NCI-H2196 treated with DMSO at 0.1 percent for 48 hours (cell line): ENCODE measurements at regions not wholly inside any gene's neighbourhood (a gene's known extent, or its start where the extent isn't known, plus 50 kb on each side); places are given as distances from the start of the nearest gene placed in this dataset.

Experiments used
- DNase-seq: peaks from one replicate; lab custom pipeline; 2025; ENCODE audit not compliant: unreplicated experiment; lab: John Stamatoyannopoulos, UW

DNA sequence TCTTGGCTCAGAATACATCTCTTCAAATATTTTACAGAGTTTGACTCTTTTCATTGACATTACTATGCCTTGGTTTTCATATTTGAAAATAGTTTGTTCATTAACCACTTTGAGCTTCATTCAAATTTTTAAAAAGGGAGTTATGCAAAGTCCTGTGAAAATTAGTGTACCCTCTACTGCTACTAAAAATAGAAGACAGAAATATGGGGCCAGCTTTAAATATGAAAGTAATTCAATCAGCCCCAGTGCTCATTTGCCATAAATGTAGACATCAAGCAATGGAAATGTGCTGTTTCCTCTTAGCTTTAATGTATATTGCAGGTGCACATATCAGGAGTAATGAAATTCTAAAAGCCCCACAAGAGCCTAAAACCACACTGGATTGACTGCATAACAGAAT is 218.7 kb downstream of the SPATA18 start:
- no peak for DNase-seq

DNA sequence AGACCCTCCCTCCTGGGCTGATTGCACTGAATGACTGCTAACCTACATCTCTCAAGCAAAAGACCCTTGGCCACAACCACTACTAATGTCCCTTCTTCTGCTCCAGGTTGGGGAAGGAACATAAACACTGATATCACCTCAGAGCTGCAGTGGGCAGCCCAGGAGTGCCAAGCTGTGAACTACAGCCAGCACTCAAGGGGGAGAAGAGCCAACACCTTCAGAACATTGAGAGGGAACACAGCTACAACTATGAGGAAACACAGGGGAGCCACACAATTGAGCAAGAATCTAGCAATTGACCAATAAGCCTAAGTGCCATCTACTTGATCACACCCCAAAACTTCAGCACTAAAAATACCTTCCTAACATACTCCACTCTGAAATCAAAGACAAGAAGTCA is 222.8 kb downstream of the SPATA18 start:
- DNase-seq: no peak

DNA sequence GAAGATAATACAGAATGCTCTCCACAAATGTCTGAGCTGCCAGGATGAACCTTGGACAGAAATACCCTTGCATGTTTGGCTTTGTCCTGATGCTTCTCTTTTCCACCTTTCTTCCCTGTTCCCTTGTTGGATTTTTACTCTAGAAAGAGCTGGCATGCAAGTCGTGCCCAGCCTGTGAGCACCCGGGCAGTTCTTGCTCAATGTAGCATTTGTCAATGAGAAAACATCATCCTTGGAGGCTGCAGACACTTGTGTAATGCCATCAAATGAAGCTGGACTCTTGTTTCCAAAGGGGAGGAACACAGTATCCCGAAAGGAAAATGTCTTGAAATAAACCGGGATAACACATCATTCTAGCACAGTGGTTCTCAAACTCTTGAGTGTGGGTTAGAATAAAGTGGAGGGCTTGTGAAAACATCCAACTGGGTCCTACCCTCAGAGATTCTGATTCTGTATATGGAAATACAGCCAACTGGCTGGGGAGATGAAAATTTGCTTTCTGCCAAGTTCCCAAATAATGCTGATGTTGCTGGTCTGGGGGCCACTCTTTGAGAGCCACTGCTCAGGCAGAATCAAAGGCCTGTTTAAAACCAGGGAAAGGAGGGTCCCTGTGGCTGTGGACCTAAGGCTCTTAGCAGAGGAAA is 237.2 kb downstream of the SPATA18 start:
- DNase-seq: no peak

DNA sequence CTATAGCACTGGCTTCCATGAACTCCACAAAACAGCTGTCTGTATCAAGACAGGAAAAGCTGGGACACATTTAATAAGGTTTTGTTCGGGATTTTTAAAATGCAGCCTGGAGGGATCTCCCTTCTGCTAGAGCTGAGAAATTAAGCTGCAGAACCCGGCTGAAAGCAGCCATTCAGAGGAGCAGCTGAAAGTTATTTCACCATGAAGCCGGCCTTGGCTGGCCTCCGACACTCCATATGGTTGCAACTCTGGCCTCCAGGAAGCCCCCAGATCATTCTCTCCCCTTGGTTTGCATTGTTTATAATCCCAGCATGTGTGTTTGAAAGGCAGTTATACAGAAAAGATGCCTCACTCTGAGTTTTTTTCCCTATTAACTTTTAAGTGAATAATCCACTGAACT is 239.4 kb downstream of the SPATA18 start:
- DNase-seq: no peak

DNA sequence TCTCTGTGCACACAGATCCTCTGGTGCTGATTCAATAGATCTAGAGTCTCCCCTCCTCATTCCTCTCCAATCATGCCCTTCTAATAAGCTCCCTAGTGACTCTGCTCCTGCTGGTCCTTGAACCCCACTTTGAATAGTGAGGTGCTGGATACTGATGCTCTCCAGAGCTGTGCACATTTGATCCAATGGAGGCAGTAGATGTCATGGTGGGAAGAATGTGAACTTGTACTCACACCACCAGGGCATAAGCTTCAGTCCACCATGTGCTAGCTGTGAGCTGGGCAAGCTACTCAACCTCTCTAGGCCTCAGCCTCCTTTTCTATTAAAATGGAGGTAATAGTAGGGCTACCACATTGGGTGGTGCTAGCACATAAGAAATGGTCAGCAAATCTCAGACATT is 241.1 kb downstream of the SPATA18 start:
- DNase-seq: no peak

DNA sequence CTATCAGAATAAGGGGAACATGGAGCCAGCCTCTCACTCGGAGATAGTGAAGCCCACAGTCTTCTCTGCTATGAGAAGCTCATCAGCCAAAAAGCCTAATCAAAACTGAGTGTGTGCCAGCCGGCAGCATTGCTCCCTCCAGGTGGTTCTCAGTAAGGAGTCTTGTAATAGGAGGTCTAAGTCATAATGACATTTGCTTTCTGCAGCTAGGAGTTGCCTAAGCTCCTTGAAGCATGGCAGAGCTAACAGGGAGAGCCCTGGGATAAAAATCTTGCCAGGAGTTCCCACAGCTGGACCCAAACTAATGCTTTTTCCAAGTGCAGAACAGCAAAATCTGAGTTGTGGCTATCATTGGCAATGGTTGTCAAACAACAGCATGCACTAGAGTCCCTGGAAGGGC is 245.2 kb downstream of the SPATA18 start:
- no peak for DNase-seq

DNA sequence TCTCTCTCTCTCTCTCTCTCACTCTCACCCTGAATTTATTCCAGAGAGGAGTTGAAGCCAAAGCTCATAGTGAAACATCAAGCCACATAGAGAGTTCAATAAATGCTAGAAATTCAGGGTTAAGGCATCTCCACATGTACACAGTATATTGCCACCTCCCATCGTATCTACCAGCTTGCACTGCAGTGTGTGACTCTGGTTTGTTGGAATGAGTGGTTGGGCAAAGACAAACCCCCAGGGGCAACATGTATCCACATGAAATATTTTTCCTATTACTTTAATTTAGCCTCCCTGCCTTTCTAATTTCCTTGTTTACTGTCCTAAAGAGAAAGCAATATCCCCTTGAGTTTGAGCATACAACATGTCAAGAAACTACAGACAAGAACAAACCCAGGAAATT is 247.3 kb downstream of the SPATA18 start:
- DNase-seq: no peak

DNA sequence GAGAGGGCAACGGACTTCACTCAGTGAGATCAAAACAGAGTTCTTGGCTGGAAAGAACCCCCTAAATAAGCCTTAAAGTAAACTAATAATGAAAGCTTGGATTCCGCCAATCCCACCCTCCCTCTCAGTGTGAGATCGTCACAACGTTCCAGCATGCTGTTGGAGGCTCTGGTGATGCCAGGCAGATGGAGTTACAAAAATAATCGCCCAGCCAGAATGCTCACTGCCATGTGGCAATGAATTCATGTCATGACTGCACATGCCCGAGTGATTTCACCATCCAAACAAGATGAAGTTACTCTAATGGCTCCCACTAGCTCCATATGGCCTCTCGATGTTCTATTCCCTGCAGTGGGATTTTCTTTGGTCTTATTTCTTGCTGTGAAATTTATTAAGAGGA is 248.0 kb downstream of the SPATA18 start:
- no peak for DNase-seq

DNA sequence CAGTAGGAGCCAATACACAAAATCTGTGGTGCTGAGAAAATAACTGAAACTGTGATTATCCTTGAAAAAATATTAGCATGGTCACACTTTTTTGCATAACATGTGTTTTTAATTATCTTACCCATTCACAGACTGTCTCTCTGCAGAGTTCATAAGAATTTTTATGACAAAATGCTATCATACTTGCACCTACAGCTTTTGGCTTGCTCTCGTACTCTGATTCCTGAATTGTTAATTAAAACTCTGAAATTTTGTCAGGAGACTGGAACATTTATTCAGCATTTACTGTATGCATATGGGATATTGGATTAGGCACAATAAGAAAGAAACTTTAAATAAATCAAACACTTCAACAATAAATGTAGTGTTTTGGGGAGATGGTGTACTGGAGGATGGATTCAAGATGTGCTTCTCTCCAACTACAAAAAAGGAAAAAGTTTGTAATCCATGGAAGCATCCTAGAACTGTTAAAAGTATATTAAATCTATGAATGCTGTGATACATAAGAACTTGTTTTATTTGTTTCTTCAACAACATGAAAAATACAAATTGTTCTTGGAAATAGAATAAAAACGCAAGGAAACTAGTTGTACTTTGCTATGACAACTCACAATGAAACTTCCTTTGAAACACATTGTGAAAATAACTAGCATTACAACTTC is 260.5 kb downstream of the SPATA18 start:
- no peak for DNase-seq

DNA sequence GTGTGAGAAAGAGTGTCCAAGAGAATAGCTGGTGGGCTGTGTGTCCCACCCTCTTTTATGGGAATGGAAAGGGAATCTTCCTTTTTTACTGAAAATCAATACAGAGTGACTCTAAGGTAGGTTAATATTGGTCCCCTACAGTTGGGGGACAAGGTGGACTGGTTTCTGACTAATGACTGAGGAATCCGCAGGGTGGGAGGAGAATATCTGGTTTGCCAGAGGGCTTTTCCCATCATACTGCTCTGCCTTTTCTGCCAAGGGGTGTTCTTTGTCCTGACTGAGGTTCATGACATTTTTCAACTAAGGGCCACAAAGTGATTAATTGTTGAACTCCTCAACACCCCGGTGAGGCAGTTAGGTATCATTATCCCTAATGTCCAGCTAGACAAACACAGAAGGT is 261.6 kb downstream of the SPATA18 start:
- no peak for DNase-seq

DNA sequence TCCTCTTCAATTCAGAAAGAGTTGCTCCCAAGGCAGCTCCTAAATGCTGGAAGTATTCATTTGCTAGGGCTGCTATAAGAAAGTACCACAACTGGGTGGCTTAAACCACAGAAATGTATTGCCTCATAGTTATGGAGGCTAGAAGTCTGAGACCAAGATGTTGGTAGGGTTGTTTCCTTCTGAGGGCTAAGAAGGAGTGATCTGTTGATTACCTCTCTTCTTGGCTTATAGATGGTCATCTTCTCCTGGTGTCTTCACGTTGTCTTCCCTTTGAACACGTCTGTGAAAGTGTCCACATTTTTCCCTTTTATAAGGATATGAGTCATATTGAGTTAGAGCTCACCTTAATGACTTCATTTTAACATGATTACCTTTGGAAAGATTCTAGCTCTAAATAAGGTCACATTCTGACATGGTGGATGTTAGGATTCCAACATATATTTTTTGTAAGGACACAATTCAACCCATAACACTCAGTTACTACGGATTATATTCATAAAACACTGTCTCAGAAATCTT is 266.3 kb downstream of the SPATA18 start:
- no peak for DNase-seq

DNA sequence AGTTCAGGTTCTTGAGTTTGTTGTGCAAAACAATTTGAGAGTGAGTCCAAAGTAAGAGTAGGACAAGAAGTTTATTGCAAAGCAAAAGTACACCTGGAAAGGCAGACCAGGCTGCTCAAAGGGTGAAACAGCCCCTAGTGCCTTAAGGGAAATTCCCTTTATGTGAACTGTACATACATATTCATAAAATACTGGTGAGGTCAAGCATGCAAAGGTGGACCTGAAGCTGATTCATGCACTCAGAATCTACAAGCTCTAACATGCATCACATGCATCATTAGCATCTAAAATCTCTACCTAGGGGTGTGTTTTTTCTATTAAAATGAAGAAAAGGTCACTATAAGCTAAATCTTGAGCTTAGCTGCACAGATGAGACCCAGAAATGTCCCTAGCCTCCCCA is 266.9 kb downstream of the SPATA18 start:
- no peak for DNase-seq

DNA sequence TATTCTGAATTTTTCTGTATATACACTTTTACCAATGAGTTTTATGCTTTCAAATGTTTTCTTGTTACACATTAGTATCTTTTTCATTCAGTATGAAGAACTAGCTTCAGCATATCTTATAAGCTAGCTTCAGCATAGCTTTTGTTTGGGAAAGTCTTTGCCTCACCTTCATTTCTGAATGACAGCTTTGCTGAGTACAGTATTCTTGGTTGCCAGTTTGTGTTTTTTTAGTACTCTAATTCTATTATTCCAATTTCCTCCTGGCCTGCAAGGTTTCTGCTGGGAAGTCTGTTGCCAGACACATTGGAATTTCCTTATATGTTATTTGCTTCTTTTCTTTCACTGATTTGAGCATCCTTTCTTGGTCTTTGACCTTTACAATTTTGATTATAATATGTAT is 278.8 kb downstream of the SPATA18 start:
- no peak for DNase-seq

DNA sequence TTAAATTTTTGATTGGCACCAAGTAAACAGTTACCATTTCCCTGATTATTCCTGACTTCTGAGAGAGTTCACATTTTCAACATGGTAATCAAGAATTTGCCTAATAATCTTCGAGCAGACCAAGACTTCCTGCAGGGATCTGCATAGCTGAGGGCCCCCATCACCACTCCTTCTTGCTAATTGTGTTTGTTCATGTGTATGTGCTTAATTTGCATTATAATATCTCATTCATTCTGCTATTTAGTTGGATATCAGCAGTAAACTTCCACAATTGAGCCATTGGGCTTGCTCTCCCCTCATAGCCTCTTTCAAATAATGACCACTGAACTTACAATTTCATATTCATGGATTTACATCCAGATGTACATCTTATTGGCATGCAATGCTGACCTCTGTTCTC is 292.5 kb downstream of the SPATA18 start:
- DNase-seq: no peak

DNA sequence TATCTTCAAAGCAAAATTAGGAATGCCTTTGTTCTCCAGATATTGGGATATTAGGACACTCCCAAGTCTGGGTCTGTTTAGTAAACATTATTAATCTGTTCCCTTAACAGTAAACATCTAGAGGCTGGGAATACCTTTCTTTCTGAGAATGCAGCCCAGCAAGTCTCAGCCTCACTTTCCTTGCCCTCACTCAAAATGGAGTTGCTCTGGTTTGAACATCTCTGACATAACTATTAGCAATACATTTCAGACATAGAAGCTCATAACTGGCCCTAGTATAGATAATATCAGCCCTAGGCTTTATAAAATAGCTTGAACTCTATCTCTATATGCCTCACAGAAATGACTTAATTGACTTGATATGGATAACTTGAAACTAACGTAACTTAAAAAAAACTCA is 299.8 kb downstream of the SPATA18 start:
- no peak for DNase-seq

DNA sequence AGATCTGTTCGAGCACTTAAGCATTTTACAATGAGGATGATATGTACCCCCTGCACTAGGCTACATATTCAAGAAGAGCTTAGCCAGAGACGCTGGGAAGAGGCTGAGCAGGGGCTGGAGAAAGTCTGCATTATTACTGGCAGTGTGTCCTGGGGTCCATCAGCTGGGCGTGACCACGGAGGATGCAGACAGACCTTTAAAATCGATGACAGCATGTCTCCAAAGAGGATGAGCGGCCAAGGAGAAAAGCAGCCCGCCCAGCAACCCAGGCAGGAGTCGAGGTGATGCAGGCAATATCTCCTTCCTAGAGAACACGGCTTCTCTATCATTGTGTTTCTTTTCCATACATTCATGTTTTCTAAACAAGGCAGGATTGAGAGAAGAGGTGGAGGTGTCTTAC is 300.7 kb downstream of the USP46 start:
- no peak for DNase-seq

DNA sequence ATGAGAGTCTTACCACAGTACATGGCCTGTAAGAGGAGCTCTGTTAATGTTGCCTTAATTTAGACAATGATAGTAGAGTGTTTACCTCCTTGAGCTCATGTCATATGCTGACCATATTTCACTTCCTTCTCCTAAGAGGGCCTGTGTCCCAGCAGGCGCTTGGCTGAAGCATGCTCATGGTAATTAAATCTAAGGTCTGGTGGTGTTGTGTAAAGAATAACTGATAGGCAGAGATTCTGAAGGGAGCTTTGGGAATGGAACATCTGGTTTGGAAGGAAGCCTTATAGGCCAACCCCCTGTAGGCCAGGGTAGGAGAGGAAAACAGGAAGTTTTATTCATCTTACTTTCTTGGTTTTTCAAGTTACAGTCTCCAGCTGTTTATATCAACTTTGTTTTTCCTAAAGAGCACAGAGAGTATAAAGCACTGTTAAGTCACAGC is 300.2 kb downstream of the USP46 start:
- DNase-seq: no peak

DNA sequence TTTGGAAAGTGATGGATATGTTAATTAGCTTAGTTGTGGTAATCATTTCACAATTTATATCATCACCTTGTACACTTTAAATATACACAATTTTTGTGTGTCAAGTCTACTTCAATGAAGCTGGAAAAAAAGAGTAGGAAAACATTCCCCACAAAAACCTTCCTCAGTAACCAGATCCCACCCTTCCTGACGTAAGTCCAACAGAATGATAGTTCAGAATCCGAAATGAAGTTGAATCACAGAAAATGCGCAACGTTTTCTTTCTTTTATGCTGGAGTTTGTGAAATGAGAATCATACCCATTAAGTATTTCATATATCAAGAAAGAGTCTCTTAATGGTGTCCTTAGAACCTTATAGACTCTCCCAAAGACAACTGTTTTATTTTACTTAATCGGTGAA is 292.9 kb downstream of the USP46 start:
- no peak for DNase-seq

DNA sequence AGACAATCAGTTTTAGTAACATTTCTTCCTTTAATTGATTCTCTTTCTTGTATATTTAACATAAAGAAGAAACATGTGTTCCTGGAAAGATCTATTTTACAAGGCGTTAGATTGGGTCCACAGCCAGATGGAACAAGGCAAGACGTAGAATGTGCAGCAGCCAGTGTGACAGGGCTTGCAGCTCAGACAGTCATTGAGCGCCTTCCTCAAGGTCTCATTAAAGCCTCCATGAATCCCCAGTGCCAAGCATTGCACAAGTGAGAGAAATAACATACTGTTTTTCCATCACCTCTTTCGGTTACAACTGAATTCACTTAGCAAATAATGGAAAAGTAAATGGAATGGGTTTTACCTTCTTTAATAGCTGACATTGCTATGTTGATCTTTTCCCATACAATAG is 292.5 kb downstream of the USP46 start:
- no peak for DNase-seq

DNA sequence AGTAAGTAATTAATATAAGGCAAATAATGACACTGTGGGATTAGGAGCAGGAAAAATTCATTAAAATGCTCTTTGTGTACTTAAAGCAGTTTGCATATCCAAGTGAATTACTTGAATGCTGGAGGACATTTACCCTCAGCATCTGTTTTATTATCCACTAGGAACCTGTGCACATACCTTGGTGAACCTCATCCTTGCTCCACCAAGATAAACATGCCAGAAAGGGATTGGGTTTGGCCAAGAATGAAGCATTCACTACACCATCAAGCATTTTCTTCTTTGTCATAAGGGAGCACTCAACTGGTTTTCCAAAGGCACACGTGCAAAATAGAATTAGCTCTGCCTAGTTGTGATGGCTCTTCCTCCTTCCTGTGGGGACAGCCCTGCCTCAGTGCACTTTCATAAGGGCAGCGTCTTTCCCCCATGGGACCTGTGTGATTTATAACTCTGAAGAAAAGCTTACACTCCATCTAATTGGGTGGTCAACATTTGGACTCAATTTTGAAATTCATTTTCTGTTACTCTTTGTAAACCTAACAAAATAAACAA is 291.7 kb downstream of the USP46 start:
- DNase-seq: no peak

DNA sequence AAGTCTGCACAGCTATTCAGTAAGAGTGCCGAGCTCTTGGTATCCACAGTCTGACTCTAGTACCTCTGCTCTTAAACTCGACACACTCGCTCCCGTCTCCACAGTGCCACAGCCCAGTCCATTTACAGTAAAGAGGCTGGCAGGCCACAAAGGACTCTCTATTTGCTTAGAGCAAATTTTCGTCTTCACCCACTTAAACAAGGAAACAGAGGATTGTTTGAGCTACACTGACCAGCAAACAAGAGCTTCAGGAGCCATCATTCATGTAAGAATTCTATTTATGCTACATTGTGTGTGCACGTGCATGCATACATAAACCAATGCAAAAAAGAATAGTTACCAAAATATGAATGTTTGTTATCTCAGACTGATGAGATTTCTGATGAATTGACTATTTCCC is 290.2 kb downstream of the USP46 start:
- DNase-seq: no peak

DNA sequence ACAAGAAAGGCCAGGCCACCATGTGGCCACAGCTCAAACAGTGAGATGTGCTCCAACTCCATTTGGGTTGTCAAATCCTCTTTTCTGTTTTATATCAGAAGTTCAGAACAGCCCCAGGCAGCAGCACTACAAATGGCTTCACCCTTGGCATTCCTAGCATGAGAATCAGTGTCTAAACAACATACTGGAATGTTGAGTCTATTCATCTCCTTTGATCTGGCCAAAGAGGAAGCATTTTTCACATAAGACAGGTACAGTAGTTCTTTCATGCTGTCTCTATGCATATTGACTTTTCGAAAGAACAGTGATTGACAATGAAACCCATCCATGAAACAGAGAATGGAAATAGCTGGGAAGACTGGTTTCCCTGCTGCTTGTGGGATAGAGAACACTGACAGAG is 289.5 kb downstream of the USP46 start:
- DNase-seq: no peak

DNA sequence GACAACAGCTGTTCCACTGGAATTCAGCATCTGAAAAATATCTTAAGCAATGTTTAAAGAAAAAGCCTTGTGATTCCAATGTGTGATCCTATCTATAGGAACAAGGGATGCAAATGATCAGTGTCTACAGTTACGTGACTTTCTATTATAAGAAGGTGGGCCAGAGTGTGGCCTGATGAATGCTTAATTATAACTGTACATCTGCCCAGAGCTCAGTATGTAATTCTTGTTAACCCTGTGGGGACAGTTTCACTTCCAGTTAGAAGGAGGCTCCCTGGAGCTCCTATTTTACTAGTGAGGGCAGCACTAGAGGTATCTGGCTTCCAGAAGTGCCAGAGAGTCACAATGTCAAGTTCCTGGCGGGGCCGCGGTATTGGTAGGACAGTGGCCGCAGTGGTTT is 288.5 kb downstream of the USP46 start:
- no peak for DNase-seq
